HG03135 (cell line): ENCODE measurements at regions not wholly inside any gene's neighbourhood (a gene's known extent, or its start where the extent isn't known, plus 50 kb on each side); places are given as distances from the start of the nearest gene placed in this dataset.

Source experiments
- ATAC-seq: cut with Tn5 transposase; IDR thresholded peaks from one replicate; pipeline ENCODE4 v1.9.1; 2021; ENCODE audit warnings: mild to moderate bottlenecking, moderate library complexity; ENCODE audit not compliant: unreplicated experiment

- no peak for ATAC-seq
Observed at GRCh38 chr21:22993822-22994574, 1995.8 kb downstream of the NCAM2 start.

GRCh38 chr21:23003951-23004350, 2005.7 kb downstream of the NCAM2 start:
- no peak for ATAC-seq

- ATAC-seq = no peak
Observed at GRCh38 chr21:23008601-23009202, 2010.5 kb downstream of the NCAM2 start.

- ATAC-seq = no peak
Observed at GRCh38 chr21:23009360-23009759, 2011.2 kb downstream of the NCAM2 start.

GRCh38 chr21:23014021-23014420, 2015.8 kb downstream of the NCAM2 start:
- no peak for ATAC-seq

GRCh38 chr21:23016617-23017016, 2018.4 kb downstream of the NCAM2 start:
- no peak for ATAC-seq

GRCh38 chr21:23017989-23018388, 2019.8 kb downstream of the NCAM2 start:
- no peak for ATAC-seq

- ATAC-seq = no peak
Observed at GRCh38 chr21:23020969-23021368, 2022.8 kb downstream of the NCAM2 start.

- ATAC-seq = no peak
Observed at GRCh38 chr21:23021481-23021880, 2023.3 kb downstream of the NCAM2 start.

GRCh38 chr21:23026878-23027277, 2028.7 kb downstream of the NCAM2 start:
- no peak for ATAC-seq

- ATAC-seq = no peak
Observed at GRCh38 chr21:23039846-23040245, 2041.6 kb downstream of the NCAM2 start.

GRCh38 chr21:23045955-23046354, 2047.7 kb downstream of the NCAM2 start:
- no peak for ATAC-seq

GRCh38 chr21:23067672-23068071, 2069.5 kb downstream of the NCAM2 start:
- no peak for ATAC-seq

GRCh38 chr21:23083242-23083641, 2085.0 kb downstream of the NCAM2 start:
- no peak for ATAC-seq

GRCh38 chr21:23093259-23093658, 2095.1 kb downstream of the NCAM2 start:
- no peak for ATAC-seq

GRCh38 chr21:23099185-23099584, 2101.0 kb downstream of the NCAM2 start:
- ATAC-seq = no peak

GRCh38 chr21:23101111-23101510, 2102.9 kb downstream of the NCAM2 start:
- ATAC-seq = no peak

GRCh38 chr21:23108533-23108932, 2110.3 kb downstream of the NCAM2 start:
- no peak for ATAC-seq

- no peak for ATAC-seq
Observed at GRCh38 chr21:23111070-23111600, 2112.9 kb downstream of the NCAM2 start.

- ATAC-seq = no peak
Observed at GRCh38 chr21:23119491-23119890, 2121.3 kb downstream of the NCAM2 start.

GRCh38 chr21:23127973-23128372, 2129.8 kb downstream of the NCAM2 start:
- no peak for ATAC-seq

- ATAC-seq = no peak
Observed at GRCh38 chr21:23130308-23130707, 2132.1 kb downstream of the NCAM2 start.
